GM04503 (cell line): ENCODE measurements at regions not wholly inside any gene's neighbourhood (a gene's known extent, or its start where the extent isn't known, plus 50 kb on each side); places are given as distances from the start of the nearest gene placed in this dataset.

Experiments
- DNase-seq: peaks from one replicate; pipeline ENCODE4 v3.0.0-alpha.2; 2012; ENCODE audit warnings: low read depth

DNA sequence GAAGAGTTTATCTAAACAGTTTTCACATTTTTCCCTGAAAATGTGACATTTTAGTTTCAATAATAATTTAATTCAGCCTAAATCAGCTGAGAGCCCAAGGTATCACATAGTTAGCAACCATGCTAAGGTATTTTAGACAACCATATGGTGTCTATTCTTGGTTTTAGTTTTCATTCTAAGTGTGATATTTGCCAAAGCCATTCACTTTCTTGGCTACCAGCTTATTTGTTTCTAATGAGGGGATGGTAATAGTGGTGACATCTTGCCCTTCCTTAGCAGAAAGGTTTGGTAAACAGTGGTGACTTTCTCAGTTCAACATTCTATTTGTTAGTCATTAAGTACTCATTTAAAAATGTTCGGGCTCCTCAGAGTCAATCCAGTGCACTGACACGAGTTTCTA, 854.9 kb upstream of the HTR2C start:
- no peak for DNase-seq

GRCh38 chrX:113726898-113727297, 857.0 kb upstream of the HTR2C start:
- DNase-seq, result no peak

- no peak for DNase-seq
These were observed 857.4 kb upstream of the HTR2C start for GRCh38 chrX:113726466-113726865.

DNA sequence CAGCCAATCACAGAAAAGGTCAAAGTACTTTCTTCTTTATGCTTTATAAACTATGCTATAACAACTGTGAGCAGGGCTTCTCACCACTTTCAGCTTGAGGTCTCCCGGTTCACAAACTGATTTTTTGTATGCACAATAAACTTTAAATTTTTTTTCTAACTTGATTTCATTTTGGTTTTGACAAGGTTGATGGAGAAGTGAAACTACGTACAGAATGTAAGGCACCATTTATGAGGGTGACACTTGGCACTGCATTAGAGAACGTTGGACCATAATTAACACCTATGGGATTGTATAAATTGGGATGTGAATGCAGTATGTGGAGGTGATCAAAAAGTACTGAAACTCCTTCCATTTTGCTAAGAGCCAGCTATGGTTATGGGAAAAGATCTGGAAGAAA, 857.9 kb upstream of the HTR2C start:
- DNase-seq, result no peak

- DNase-seq, result no peak
These were observed 859.3 kb upstream of the AMOT start for GRCh38 chrX:113699939-113700338.

DNA sequence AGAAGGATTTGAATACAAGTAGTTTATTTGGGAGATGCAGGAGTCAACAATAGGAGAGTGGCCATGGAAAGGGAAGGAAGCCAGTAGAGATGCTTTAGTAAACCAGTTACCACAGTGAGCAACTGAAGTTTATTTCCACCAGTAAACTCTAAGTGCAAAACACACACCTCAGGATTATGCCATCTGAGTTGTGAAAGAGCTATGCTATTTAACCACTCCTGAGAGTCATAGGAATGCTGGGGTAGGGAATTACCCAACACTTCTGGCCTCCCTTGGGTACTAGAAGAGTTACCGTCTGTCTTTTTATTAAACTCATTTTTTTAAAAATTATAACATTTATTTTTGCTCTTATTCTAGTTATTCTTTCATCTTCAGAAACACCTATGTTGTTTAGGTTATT, 834.6 kb upstream of the AMOT start:
- peak; percentile 26 for DNase-seq

DNA sequence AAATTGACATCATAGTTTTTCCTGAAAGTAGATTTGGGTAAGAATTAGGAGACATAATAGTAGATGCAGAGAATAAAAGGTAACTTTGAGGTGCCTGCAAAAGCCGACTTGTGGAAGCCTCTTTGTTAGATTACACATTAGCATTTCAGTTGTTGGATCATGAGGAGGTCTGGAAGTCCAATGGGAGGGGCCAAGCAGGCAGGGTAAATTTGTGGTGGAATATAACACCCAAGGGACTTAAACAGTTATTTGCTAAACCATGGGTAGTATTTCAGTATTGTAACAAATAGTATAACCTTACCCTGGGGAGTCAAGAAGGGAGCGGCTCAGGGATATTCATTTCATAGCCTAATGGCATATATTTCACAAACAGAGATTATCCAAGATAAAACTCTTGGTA, 810.7 kb upstream of the AMOT start:
- DNase-seq, result no peak

DNA sequence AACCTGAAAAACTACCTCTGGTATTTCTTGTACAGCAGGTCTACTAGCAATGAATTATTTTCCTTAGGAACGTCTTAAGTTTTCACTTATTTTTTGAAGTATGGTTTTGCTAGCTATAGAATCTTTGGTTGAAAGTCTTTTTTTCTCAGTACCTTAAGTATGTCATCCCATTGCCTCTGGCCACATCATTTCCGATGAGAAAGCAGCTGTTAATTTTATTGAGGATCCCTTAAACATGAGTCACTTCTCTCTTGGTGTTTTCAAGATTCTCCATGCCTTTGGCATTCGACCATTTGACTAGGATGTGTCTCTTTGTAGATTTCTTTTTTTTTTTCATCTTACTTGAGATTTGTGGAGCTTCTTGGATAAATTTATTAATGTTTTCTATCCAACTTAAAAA, 803.8 kb upstream of the AMOT start:
- peak; percentile 44 for DNase-seq

DNA sequence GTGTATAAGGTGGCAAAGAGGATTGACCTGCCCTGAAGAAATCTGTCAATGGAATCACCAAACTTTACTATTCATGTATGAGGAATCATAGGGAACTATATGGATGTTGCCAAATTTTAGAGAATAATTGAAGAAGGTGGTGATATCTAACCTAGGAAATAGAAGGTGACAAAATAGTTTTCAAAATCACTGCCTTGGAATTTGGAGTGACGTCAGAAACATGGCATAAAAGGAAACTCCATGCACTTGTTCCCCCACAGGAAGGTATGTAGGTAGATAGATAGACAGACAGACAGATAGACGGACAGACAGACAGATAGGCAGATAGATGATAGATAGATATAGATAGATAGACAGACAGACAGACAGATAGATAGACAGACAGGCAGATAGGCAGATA, 793.9 kb upstream of the AMOT start:
- DNase-seq, result no peak

- no peak for DNase-seq
These were observed 788.7 kb upstream of the AMOT start for GRCh38 chrX:113629326-113629725.

DNA sequence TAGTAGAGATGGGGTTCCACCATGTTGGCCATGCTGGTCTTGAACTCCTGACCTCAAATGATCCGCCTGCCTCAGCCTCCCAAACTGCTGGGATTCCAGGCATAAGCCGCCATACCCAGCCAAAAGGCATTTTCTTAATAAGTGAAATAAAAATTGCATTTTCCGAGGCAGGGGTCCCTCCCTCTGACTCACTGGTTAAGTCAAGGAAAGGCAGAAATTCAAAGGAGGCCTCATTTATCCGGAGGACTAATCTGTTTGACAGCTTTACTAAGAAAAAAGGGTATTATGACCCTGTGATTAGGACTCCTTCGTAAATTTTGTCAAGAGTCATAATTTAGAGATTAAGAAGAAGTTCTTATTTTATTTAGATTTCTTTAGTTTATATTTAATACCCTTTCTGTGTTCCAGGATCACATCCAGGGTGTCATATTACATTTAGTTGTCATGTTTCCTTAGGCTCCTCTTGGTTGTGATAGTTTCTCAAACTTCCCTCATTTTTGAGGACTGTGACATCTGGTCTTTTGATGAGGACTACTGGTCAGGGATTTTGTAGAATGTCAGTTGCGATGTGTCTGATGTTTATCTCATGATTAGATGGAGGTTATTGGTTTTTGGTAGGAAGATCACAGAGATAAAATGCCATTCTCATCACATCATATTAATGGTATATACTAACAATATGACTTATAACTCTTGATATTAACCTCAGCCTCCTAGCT, 753.7 kb upstream of the AMOT start:
- no peak for DNase-seq

DNA sequence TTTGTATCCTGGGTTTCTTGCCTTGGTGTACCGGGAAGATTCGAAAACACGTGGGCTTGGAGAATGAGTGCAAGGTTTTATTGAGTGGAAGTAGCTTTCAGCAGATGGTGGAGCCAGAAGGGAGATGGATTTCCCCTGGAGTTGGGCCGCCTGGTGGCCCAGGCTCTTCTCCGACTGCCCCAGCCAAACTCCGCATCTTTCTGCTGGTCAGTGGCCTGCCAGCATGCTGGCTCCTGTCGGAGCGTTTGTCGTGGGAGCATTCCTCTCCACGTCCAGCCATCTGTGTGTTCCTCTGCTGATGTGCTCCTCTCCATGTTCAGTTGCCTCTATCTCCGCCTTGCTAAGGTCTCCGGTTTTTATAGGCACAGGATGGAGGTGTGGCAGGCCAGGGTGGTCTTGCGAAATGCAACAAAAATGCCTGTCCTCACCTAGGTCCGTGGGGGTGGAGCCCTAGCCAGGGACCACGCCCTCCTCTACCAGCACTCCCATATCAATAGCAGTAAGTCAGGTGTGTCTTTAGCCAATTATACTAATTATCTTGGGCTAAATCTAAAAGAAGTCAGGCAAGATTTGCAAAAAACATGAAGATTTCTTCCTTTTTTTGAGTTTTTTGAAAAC, 745.8 kb upstream of the AMOT start:
- DNase-seq, result no peak

DNA sequence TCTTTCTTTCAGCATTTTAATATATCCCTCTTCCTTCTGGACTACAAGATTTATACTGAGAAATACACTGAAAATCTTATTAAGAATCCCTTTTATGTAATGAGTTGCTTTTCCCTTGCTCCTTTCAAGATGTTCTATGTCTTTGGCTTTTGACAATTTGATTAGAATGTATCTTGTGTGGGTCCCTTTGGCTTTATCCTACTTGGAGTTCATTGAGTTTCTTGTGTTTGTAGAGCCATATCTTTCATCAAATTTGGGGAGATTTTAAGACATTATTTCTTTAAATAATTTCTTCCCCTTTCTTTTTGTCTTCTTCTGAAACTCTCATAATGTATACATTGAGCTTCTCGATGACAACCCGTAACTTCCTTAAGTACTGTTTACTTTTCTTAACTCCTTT, 739.9 kb upstream of the AMOT start:
- DNase-seq, result no peak

DNA sequence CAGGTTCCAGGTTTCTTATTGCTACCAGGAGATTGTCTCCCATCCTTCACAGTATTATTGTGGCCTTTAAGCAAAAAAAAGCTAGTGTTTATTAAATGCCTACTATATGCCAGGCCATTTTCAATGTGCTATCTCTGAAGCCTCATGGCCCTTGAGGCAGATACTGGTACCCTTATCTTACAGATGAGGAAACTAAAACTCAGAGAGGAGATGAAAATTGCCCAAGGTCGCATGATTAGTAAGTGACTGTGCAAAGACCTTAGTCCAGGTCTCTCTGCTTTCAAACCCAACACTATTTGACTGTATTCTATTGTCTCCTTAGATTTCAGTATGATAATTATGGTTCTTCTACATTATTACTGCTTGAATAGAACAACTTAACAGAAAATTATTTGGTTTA, 717.9 kb upstream of the AMOT start:
- DNase-seq, result no peak

GRCh38 chrX:113551919-113552318, 711.3 kb upstream of the AMOT start:
- no peak for DNase-seq

DNA sequence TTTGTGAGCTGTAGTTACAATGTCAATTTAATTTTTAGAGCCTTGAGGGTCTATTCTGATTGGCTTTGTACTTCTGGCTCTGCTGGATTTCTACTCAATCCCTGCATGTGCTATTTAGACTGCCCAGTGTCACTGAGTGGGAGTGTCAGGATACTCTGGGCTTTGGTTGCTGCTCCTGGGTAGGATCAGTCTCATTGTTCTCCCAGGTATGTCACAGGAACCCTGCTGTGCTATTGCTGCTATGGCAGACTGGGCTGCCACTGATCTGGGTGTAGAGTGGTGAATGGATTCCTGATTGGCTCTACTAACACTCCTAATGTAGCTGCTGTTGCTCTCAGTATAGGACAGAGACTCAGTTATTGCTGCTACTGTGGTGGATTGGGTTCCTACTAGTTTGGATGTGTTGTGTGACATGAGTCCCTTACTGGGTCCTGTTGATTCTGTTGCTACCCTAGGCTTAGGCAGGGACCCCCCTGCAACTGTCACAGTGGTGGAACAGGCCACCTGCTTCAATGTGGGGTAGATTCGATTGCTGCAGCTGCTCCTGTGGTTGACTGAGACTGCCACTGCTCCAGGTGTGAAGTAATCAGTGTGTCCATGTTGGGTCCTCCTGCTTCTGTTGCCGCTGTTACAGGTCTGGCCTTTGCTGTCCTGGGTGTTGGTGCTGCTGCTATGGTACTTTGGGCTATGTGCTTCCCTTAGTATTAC, 707.8 kb upstream of the AMOT start:
- no peak for DNase-seq

DNA sequence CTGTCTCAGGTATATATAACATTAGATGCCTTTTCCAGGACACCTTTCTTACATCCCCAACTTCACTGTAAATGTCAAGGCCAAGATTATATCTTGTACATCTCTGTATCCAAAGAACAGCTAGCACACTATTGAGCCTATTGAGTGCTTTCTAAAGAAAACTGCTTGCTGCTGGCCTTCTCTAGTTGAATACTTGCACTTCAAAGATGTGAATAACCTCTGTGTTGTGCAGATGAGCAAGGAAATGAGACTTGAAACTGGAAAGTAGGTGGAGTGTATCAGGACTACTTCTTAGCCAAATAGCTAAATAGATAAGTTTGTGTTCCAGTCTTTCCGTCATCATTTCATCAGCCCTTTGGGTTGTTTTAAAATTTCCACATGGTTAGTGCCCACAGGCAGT, 704.4 kb upstream of the AMOT start:
- DNase-seq, result no peak

DNA sequence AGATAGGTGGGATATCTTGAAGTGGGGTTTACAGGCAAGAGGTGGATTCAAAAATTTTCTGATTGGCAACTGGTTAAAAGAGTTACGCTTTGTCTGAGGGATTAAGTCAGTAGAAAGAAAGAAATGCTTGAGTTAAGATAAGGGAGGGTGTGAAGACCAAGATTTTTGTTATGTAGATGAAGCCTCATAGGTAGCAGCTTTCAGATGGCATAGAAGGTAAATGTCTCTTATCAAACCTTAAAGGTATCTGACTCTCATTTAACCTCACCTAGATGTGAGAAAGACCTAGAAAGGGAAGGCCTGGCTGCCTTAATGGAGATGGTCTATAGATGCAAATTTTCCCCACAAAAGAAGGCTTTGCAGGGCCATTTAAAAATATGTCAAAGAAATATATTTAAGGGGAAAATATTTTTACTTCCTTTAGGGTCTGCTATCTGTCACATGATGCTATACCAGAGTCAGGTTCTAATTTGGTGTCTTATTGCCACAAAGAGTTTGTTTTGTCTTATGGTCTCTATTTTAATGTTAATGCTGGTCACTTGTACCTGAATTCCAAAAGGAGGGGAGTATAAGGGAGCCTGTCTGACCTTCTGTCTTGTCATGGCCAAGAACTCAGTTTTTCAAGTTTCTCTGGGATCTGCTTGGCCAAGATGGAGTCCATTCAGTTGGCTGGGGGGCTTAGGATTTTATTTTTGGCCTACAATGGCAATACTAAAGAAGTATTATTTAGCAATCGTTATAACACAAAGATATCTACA, 699.1 kb upstream of the AMOT start:
- no peak for DNase-seq

DNA sequence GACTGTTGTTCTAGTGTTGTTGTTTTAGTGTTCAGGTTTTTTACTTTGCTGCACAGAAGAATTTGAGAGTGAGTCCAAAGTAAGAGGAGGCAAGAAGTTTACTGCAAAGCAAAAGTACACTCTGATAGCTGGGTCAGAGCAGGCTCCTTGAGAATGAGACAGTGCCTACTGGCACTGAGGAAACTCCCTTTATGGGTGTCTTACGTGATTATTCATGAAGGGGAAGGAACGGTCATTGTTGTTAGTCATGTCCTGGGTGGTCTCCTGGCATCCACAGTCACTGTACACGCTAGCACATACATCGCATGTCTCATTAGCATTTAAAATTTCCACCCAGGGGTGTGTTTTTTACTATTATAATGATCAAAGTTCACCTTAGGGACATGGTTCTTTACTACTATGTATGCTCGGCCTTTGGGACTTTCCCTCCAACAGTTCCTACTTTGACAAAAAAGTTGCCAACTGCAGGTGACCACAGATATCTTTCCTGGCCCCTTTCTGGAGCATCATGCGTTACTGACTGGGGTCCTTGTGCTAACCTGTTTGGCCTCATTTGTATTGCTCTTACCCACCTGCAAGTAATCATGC, 688.9 kb upstream of the AMOT start:
- DNase-seq, result no peak

DNA sequence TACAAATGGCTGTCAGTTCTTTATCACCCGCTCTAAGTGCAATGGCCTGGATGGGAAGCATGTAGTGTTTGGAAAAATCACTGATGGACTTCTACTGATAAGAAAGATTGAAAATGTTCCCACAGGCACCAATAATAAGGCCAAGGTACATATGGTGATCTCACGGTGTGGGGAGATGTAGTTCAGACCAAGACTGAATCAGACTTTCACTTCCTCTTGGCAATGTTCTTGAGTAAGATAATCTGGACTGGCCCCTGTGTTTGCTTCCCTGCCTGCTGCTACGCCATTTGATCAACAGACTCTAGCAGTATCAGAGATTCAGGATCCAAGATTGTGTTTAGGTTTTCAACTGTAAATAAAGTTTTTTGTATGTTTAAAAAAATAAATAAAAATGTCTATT, 682.2 kb upstream of the AMOT start:
- no peak for DNase-seq

DNA sequence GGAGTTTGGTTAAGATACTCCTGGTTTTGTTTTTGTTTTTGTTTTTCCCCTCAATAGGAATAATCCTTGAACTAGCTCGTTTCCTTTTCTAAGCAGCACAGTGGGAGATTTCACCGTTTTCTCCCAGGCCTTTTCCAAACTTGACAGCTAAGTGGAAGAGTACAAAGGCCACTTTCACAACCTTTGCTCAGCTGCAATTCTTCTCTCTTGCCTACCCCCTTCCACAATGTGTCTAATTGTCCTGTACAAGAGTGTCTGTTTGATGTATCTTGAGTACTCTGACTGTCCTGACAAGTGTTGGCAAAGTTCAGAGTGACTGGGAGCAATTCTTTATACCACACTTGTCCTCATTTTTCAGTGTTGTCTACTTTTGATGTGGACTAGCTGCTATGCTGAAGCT, 674.3 kb upstream of the AMOT start:
- DNase-seq, result no peak

DNA sequence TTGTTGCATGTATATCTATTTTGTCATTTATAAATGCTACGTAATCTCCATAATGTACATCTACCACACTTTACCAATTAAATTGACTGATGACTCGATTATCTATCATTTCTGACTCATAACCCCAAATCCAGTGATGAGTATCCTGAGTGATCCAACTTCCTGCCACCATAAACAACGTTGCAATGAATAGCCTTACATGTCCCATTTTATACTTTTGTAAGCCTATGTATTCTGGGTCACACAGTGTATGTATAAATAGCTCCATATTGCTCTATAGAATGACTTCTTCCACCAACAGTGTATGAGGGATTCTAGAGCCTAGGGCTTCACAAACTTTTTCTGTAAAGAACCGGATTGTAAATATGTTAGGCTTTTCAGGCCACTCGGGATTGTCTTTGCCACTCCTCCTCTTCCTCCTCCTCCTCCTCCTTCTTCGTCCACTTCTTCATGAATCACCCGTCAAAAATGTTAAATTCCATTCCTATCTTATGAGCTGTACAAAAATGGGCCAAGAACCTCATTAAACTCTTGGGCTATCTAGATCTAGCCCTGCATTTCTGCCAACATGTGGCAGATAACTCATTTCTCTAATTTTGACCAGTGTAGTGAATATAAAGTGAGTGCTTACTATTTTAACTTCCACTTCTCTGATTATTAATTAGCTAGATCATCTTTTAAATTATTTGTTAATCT, 672.2 kb upstream of the AMOT start:
- DNase-seq, result peak; percentile 70
